ENCODE measurements at regions not wholly inside any gene's neighbourhood (a gene's known extent, or its start where the extent isn't known, plus 50 kb on each side); places are given as distances from the start of the nearest gene placed in this dataset.

DNA sequence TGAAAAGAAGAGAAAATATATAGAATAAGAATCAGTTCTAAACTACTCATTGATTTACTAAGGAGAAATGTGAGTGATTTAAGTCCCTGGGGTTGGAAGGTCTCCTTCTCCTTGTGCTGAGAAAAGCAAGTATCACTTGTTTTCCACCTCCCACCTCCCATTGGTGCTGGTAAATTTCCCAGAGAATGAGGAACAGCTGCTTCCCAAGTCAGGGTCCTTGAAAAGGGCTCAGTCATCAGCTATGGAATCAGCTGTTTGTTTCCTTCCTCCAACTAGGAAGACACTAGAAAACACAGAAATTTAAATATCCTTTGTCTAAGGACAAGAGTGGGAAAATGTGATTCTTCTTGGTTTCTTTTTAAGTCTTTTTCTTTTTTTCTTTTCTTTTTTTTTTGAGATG is 131.3 kb upstream of the C1orf21 start:
- H3K27ac ChIP-seq (ENCODE audit: low read length): no peak overlapping the region
- no peak overlapping the region for H3K4me3 ChIP-seq (ENCODE audit: low read depth in 1 of 2, low read length in 2 of 2)
- H2AFZ ChIP-seq (ENCODE audit: low read depth, low read length): no peak overlapping the region
- H3K4me2 ChIP-seq (ENCODE audit: insufficient read depth, low read length): no peak overlapping the region
- TF ChIP-seq, protein P1, sequence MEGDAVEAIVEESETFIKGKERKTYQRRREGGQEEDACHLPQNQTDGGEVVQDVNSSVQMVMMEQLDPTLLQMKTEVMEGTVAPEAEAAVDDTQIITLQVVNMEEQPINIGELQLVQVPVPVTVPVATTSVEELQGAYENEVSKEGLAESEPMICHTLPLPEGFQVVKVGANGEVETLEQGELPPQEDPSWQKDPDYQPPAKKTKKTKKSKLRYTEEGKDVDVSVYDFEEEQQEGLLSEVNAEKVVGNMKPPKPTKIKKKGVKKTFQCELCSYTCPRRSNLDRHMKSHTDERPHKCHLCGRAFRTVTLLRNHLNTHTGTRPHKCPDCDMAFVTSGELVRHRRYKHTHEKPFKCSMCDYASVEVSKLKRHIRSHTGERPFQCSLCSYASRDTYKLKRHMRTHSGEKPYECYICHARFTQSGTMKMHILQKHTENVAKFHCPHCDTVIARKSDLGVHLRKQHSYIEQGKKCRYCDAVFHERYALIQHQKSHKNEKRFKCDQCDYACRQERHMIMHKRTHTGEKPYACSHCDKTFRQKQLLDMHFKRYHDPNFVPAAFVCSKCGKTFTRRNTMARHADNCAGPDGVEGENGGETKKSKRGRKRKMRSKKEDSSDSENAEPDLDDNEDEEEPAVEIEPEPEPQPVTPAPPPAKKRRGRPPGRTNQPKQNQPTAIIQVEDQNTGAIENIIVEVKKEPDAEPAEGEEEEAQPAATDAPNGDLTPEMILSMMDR (IDR thresholded peaks at IDR 0.05; ENCODE audit: borderline replicate concordance, extremely low read depth, low read length, poor library complexity, severe bottlenecking): no peak
- no peak for TF ChIP-seq EZH2 (IDR thresholded peaks at IDR 0.05; ENCODE audit: borderline replicate concordance, low read depth, low read length, severe bottlenecking)
- H3K27me3 ChIP-seq (ENCODE audit: insufficient read depth, low read length, poor library complexity): no peaks in the 10 kb centered on the region
- H3K79me2 ChIP-seq (ENCODE audit: insufficient read depth, low read length): no peaks in the 10 kb centered on the region
- no peak for ATAC-seq (ENCODE audit: insufficient read depth, low read depth)
- H4K20me1 ChIP-seq (ENCODE audit: insufficient read depth, low read length): no peaks in the 10 kb centered on the region
- no peaks in the 10 kb centered on the region for H3K9me3 ChIP-seq (ENCODE audit: insufficient read depth, low read length, severe bottlenecking)
- no peak for DNase-seq
- H3K36me3 ChIP-seq (ENCODE audit: insufficient read depth, low read length): no peaks in the 10 kb centered on the region
- H3K4me1 ChIP-seq (ENCODE audit: insufficient read depth, low read length): no peaks in the 10 kb centered on the region
- H3K9ac ChIP-seq (ENCODE audit: low read depth, low read length): no peak overlapping the region

DNA sequence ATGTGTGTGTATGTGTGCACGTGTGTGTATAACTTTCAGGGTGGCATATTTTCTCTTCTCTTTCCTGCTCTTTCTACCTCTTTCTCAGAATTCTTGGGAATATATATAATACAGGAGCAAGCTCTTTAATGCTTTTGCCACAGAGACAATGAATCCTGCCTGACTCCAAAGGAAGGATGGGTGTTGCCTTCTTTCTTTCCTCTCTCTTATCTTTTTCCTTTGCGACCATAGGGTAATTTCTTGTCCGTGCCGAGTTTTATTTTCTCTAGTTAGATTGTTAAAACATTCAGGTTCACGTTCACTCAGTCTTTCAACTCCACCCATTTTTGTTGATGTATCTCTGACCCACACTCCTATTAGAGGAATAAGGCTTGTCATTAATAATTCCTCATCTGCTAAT is 129.0 kb upstream of the C1orf21 start:
- no peaks in the 10 kb centered on the region for H3K27me3 ChIP-seq (ENCODE audit: insufficient read depth, low read length, poor library complexity)
- H3K27ac ChIP-seq (ENCODE audit: low read length): no peak overlapping the region
- no peaks in the 10 kb centered on the region for H3K9me3 ChIP-seq (ENCODE audit: insufficient read depth, low read length, severe bottlenecking)
- no peak for DNase-seq
- no peak overlapping the region for H3K4me3 ChIP-seq (ENCODE audit: low read depth in 1 of 2, low read length in 2 of 2)
- TF ChIP-seq, protein P1 (IDR thresholded peaks at IDR 0.05; ENCODE audit: borderline replicate concordance, extremely low read depth, low read length, poor library complexity, severe bottlenecking): no peak
- no peak for TF ChIP-seq EZH2 (IDR thresholded peaks at IDR 0.05; ENCODE audit: borderline replicate concordance, low read depth, low read length, severe bottlenecking)
- H3K4me2 ChIP-seq (ENCODE audit: insufficient read depth, low read length): no peak overlapping the region
- H2AFZ ChIP-seq (ENCODE audit: low read depth, low read length): no peak overlapping the region
- no peak overlapping the region for H3K9ac ChIP-seq (ENCODE audit: low read depth, low read length)
- H4K20me1 ChIP-seq (ENCODE audit: insufficient read depth, low read length): no peaks in the 10 kb centered on the region
- H3K36me3 ChIP-seq (ENCODE audit: insufficient read depth, low read length): no peaks in the 10 kb centered on the region
- no peaks in the 10 kb centered on the region for H3K4me1 ChIP-seq (ENCODE audit: insufficient read depth, low read length)
- ATAC-seq (ENCODE audit: insufficient read depth, low read depth): no peak
- H3K79me2 ChIP-seq (ENCODE audit: insufficient read depth, low read length): no peaks in the 10 kb centered on the region

DNA sequence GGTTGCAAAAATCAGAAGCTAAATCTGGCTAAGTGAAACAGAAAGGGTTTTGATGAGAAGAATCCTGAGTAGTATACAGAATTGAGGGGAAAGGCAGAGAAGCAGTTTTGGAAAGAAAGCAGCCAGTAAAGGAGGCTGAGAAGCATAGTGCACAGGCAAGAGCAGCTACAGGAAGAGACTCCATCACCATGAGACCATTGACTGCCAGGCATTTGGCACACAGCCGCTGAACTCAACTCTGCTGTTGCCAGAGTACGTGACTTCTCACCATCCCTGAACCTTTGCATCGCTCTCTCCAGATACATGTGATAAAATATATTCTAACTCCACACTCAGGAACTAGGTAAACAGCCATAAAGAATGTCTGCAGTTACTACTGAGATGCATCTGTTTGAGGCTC is 128.3 kb upstream of the C1orf21 start:
- Histone ChIP-seq H3K9me3 (ENCODE audit: insufficient read depth, low read length, severe bottlenecking) (no peaks in the 10 kb centered on the region), H3K79me2 (ENCODE audit: insufficient read depth, low read length) (no peaks in the 10 kb centered on the region), H3K27me3 (ENCODE audit: insufficient read depth, low read length, poor library complexity) (no peaks in the 10 kb centered on the region), H3K9ac (ENCODE audit: low read depth, low read length) (no peak overlapping the region), H3K4me3 (ENCODE audit: low read depth in 1 of 2, low read length in 2 of 2) (no peak overlapping the region), H3K4me1 (ENCODE audit: insufficient read depth, low read length) (no peaks in the 10 kb centered on the region), H3K27ac (ENCODE audit: low read length) (no peak overlapping the region), H3K36me3 (ENCODE audit: insufficient read depth, low read length) (no peaks in the 10 kb centered on the region), H4K20me1 (ENCODE audit: insufficient read depth, low read length) (no peaks in the 10 kb centered on the region), H2AFZ (ENCODE audit: low read depth, low read length) (no peak overlapping the region), H3K4me2 (ENCODE audit: insufficient read depth, low read length) (no peak overlapping the region)
- DNase-seq (no peak), ATAC-seq (ENCODE audit: insufficient read depth, low read depth) (no peak)
- TF ChIP-seq EZH2 (IDR thresholded peaks at IDR 0.05; ENCODE audit: borderline replicate concordance, low read depth, low read length, severe bottlenecking): no peak
- TF ChIP-seq, protein P1 (IDR thresholded peaks at IDR 0.05; ENCODE audit: borderline replicate concordance, extremely low read depth, low read length, poor library complexity, severe bottlenecking): no peak

DNA sequence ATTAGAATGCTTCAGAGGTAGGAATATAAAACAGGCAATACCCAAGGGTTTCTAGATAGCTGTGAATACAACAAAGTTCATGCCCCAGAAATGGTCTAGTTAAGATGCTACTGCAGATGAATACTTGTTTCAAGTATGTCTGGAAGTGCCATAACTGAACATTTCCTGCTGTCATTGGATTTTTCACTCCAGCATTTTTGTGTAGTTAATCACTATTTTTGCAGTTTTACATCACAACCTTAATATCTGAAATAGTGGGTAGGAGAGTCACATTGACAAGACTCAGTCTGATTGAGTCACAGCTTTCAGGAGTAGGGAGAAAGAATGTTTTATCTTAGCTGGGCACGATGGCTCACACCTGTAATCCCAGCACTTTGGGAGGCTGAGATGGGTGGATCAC is 126.4 kb upstream of the C1orf21 start:
- Histone ChIP-seq H3K36me3 (ENCODE audit: insufficient read depth, low read length) (no peaks in the 10 kb centered on the region), H3K4me3 (ENCODE audit: low read depth in 1 of 2, low read length in 2 of 2) (no peak overlapping the region), H3K4me2 (ENCODE audit: insufficient read depth, low read length) (no peak overlapping the region), H3K27ac (ENCODE audit: low read length) (no peak overlapping the region), H3K27me3 (ENCODE audit: insufficient read depth, low read length, poor library complexity) (no peaks in the 10 kb centered on the region), H2AFZ (ENCODE audit: low read depth, low read length) (no peak overlapping the region), H3K79me2 (ENCODE audit: insufficient read depth, low read length) (no peaks in the 10 kb centered on the region), H4K20me1 (ENCODE audit: insufficient read depth, low read length) (no peaks in the 10 kb centered on the region), H3K9ac (ENCODE audit: low read depth, low read length) (no peak overlapping the region), H3K4me1 (ENCODE audit: insufficient read depth, low read length) (no peaks in the 10 kb centered on the region), H3K9me3 (ENCODE audit: insufficient read depth, low read length, severe bottlenecking) (no peaks in the 10 kb centered on the region)
- ATAC-seq (ENCODE audit: insufficient read depth, low read depth): no peak
- TF ChIP-seq, protein P1 (IDR thresholded peaks at IDR 0.05; ENCODE audit: borderline replicate concordance, extremely low read depth, low read length, poor library complexity, severe bottlenecking): no peak
- no peak for TF ChIP-seq EZH2 (IDR thresholded peaks at IDR 0.05; ENCODE audit: borderline replicate concordance, low read depth, low read length, severe bottlenecking)
- no peak for DNase-seq
